Endothelial cell of umbilical vein (primary cell): ENCODE measurements at regions not wholly inside any gene's neighbourhood (a gene's known extent, or its start where the extent isn't known, plus 50 kb on each side); places are given as distances from the start of the nearest gene placed in this dataset.

Experiments
- BruUV-seq: library from RNA; stranded (reverse); fragments of 400-500 nt; replicated peaks from 2 replicates; lab custom pipeline; 2021; lab: Mats Ljungman, UMichigan
- CTCF ChIA-PET: fragments of 300-600, 350-600 bp; sonication (Branson Sonifier 250); formaldehyde crosslinking; loops from one replicate; lab custom pipeline; 2021; ENCODE audit warnings: antibody characterized with exemption, inconsistent platforms; lab: Charles Lee
- POLR2A ChIA-PET: fragments of 300-600, 350-600 bp; sonication (Branson Sonifier 250); formaldehyde crosslinking; loops from one replicate; lab custom pipeline; 2021; ENCODE audit warnings: antibody characterized with exemption, inconsistent platforms; lab: Charles Lee
- DNase-seq: peaks from one replicate; pipeline ENCODE4 v3.0.0-alpha.2; 2011; ENCODE audit warnings: low read depth, low spot score
- FAIRE-seq: peaks from 2 replicates; lab custom pipeline; 2011; peaks lifted over from hg19 to GRCh38; lab: Jason Lieb, UNC
- H2AFZ ChIP-seq: 2 replicates; pipeline ENCODE4 v1.6.0; 2012; ENCODE audit warnings: low read depth, low read length, control low read depth, inconsistent platforms
- H3K27ac ChIP-seq: 2 replicates; pipeline ENCODE4 v1.5.1; 2011; ENCODE audit warnings: low read depth, mild to moderate bottlenecking, control low read depth, low read length, moderate library complexity; ENCODE audit not compliant: insufficient read depth
- H3K27me3 ChIP-seq, 2 experiments: 2 replicates each; pipeline versions ENCODE4 v1.6.0 to v1.6.1; 2011; ENCODE audit warnings: low read length in 2 of 2, mixed read lengths in 1 of 2; ENCODE audit not compliant: control insufficient read depth in 2 of 2, insufficient read depth in 2 of 2
- H3K36me3 ChIP-seq, 2 experiments: 2 replicates in 1 of 2; 3 replicates in 1 of 2; pipeline ENCODE4 v1.5.1; 2011; ENCODE audit warnings: low read length in 2 of 2, mild to moderate bottlenecking in 1 of 2, moderate library complexity in 1 of 2; ENCODE audit not compliant: control insufficient read depth in 2 of 2, insufficient read depth in 2 of 2; ENCODE audit errors: extremely low read depth in 1 of 2
- H3K4me1 ChIP-seq: 3 replicates; pipeline ENCODE4 v1.5.1; 2011; ENCODE audit warnings: mild to moderate bottlenecking, low read length; ENCODE audit not compliant: control insufficient read depth, insufficient read depth; ENCODE audit errors: extremely low read depth
- H3K4me2 ChIP-seq: 2 replicates; pipeline ENCODE4 v1.6.1; 2011; ENCODE audit warnings: low read length, control low read depth, mixed read lengths; ENCODE audit not compliant: insufficient read depth
- H3K4me3 ChIP-seq, 3 experiments: fragments of 200-600 bp in 1 of 3; sonication (generic), shearing (Covaris generic) in 1 of 3; replicated peaks in 1 of 3; 2 replicates each; pipeline ENCODE4 v1.5.1; 2011 to 2016; ENCODE audit warnings: control low read depth in 3 of 3, low read length in 3 of 3, mild to moderate bottlenecking in 2 of 3, inconsistent platforms in 1 of 3, low read depth in 1 of 3, moderate library complexity in 1 of 3; ENCODE audit not compliant: insufficient read depth in 1 of 3
- H3K79me2 ChIP-seq: 2 replicates; pipeline ENCODE4 v1.6.0; 2012; ENCODE audit warnings: low read length, inconsistent platforms; ENCODE audit not compliant: control insufficient read depth, insufficient read depth
- H3K9ac ChIP-seq: replicated peaks from 2 replicates; pipeline ENCODE3; 2011; ENCODE audit warnings: low read length, control low read depth; ENCODE audit not compliant: insufficient read depth; ENCODE audit errors: extremely low read depth
- H3K9me1 ChIP-seq: replicated peaks from 3 replicates; pipeline ENCODE4 v1.6.0; 2011; ENCODE audit warnings: mild to moderate bottlenecking, low read length; ENCODE audit not compliant: control insufficient read depth, insufficient read depth; ENCODE audit errors: extremely low read depth
- H3K9me3 ChIP-seq: replicated peaks from 2 replicates; pipeline ENCODE4 v1.5.1; 2012; ENCODE audit warnings: low read length, inconsistent platforms; ENCODE audit not compliant: control insufficient read depth, insufficient read depth
- H4K20me1 ChIP-seq: replicated peaks from 2 replicates; pipeline ENCODE3; 2011; ENCODE audit warnings: mild to moderate bottlenecking, low read length; ENCODE audit not compliant: control insufficient read depth, insufficient read depth; ENCODE audit errors: extremely low read depth
- CTCF ChIP-seq, 2 donors: IDR thresholded peaks; 1 replicate in 1 of 2; 2 replicates in 1 of 2; pipeline ENCODE4 v1.5.1; 2011; ENCODE audit warnings: low read length in 2 of 2, mild to moderate bottlenecking in 2 of 2, moderate library complexity in 2 of 2, control low read depth in 1 of 2, inconsistent platforms in 1 of 2, low read depth in 1 of 2; ENCODE audit not compliant: insufficient read depth in 1 of 2; ENCODE audit errors: extremely low read depth in 1 of 2
- EZH2 ChIP-seq: IDR thresholded peaks from 2 replicates; pipeline ENCODE4 v1.6.1; 2012; ENCODE audit warnings: borderline replicate concordance, low read depth, mild to moderate bottlenecking, moderate library complexity, low read length, inconsistent platforms; ENCODE audit not compliant: severe bottlenecking
- FOS ChIP-seq: IDR thresholded peaks from 2 replicates; pipeline ENCODE4 v1.6.1; 2011; ENCODE audit warnings: mild to moderate bottlenecking, low read length, moderate library complexity, borderline replicate concordance; ENCODE audit not compliant: insufficient read depth
- GATA2 ChIP-seq: IDR thresholded peaks from 2 replicates; pipeline ENCODE4 v1.7.0; 2011; ENCODE audit warnings: low read depth, mild to moderate bottlenecking, moderate library complexity, mixed read lengths, low read length; ENCODE audit not compliant: insufficient read length, insufficient read depth
- JUN ChIP-seq: IDR thresholded peaks from 2 replicates; pipeline ENCODE4 v1.6.1; 2011; ENCODE audit warnings: borderline replicate concordance, low read depth; ENCODE audit not compliant: insufficient read length, insufficient read depth
- MYC ChIP-seq: IDR thresholded peaks from one replicate; pipeline ENCODE4 v1.6.1; 2011; ENCODE audit warnings: mild to moderate bottlenecking, low read depth, low read length
- POLR2A ChIP-seq: IDR thresholded peaks from 2 replicates; pipeline ENCODE4 v1.6.1; 2012; ENCODE audit warnings: low read depth, mild to moderate bottlenecking, control low read depth, low read length
- POLR2AphosphoS5 ChIP-seq: IDR thresholded peaks from 2 replicates; pipeline ENCODE4 v1.6.1; 2012; ENCODE audit warnings: low read depth, mild to moderate bottlenecking, control low read depth, low read length, moderate library complexity; ENCODE audit not compliant: insufficient read depth
- dilution Hi-C: fragments of 300-500 bp; cut with MboI; formaldehyde crosslinking; loops from one replicate; pipeline ENCODE4 v1.15.0; 2019; ENCODE audit warnings: low sequenced_read_pairs; ENCODE audit not compliant: extremely low pct_ligation_motif_present
- intact Hi-C: fragments of 100-400 bp; cut with micrococcal nuclease; formaldehyde crosslinking; loops from one replicate; pipeline ENCODE4 v1.10.0; 2022
- TF ChIP-seq, protein P1 (sequence below): IDR thresholded peaks from 2 replicates; pipeline ENCODE4 v1.6.1; 2011; ENCODE audit not compliant: insufficient read depth, insufficient read length

DNA sequence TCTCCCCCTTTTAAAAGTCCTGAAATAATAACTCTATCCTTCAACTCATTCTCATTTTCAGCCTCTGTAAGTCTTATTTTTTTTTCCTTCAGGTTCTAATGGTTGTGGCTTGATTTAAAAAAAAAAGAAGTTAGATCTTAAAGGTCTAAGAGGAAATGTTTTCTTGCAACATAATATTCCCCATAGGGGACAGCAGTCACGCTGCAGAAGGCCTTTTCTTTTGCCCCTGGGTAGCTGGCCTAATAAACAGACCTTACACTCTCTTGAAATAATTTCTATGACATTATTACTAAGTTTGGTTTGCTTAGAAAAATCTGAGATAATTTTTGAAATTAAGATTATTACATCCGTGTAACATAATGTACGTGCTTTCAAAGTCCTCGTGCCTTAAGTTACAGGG, 564.1 kb upstream of the SPANXN1 start:
- H2AFZ ChIP-seq = no peak overlapping the region
- no peak for TF ChIP-seq POLR2AphosphoS5
- no peak for TF ChIP-seq CTCF (IDR thresholded peaks at IDR 0.05; ENCODE audit: extremely low read depth in 1 of 2, insufficient read depth in 1 of 2, low read depth in 1 of 2, low read length in 2 of 2)
- no peak for TF ChIP-seq JUN
- TF ChIP-seq FOS = no peak
- TF ChIP-seq, protein P1, sequence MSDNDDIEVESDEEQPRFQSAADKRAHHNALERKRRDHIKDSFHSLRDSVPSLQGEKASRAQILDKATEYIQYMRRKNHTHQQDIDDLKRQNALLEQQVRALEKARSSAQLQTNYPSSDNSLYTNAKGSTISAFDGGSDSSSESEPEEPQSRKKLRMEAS = no peak
- TF ChIP-seq POLR2A = no peak
- no peak for TF ChIP-seq GATA2
- no peak for TF ChIP-seq EZH2
- no peak for TF ChIP-seq MYC
- no peak overlapping the region for H3K9ac ChIP-seq
- FAIRE-seq (no peak), DNase-seq (no peak)
- dilution Hi-C loops (no loop called here), intact Hi-C loops (no loop called here)
- POLR2A ChIA-PET = no interaction called here
- no peaks in the 10 kb centered on the region for H3K4me1 ChIP-seq
- no peaks in the 10 kb centered on the region for H3K9me1 ChIP-seq
- H3K27ac ChIP-seq = no peak overlapping the region
- no peaks in the 10 kb centered on the region for H3K79me2 ChIP-seq
- no peaks in the 10 kb centered on the region for H3K36me3 ChIP-seq
- H3K9me3 ChIP-seq = no peaks in the 10 kb centered on the region
- CTCF ChIA-PET = no interaction called here
- no peaks in the 10 kb centered on the region for H4K20me1 ChIP-seq
- no peak overlapping the region for H3K4me2 ChIP-seq
- H3K4me3 ChIP-seq = no peak overlapping the region
- no TSS peak for BruUV-seq
- H3K27me3 ChIP-seq = no peaks in the 10 kb centered on the region
